ENCODE measurements at regions not wholly inside any gene's neighbourhood (a gene's known extent, or its start where the extent isn't known, plus 50 kb on each side); places are given as distances from the start of the nearest gene placed in this dataset.
"Not testable (repeated sequence)": the region's sequence is repeated elsewhere in the genome, so short reads cannot be mapped to it uniquely, and the experiment has no call there.

- TF ChIP-seq USF1 (IDR thresholded peaks at IDR 0.05; ENCODE audit: borderline replicate concordance, low read depth); EP300 (IDR thresholded peaks at IDR 0.05; ENCODE audit: borderline replicate concordance in 1 of 2, low read depth in 1 of 2, low read length in 1 of 2): not testable (repeated sequence)
Measured at GRCh38 chr18:22283855-22284254, 114.5 kb downstream of the GATA6 start.

Data from SK-N-SH (cell line).